Aorta (tissue), 5 donors: ENCODE measurements at regions not wholly inside any gene's neighbourhood (a gene's known extent, or its start where the extent isn't known, plus 50 kb on each side); places are given as distances from the start of the nearest gene placed in this dataset.

Experiments
- ATAC-seq: fragments of 200-7000 bp; cut with Tn5 transposase; one replicate; pipeline ENCODE4 v1.9.1; 2022; ENCODE audit warnings: moderate library complexity; ENCODE audit not compliant: low FRiP score
- DNase-seq, 2 donors: peaks; one replicate each; pipeline ENCODE4 v3.0.0-alpha.2; 2020
- H3K27ac ChIP-seq, 2 donors: one replicate each; pipeline ENCODE4 v1.5.1; 2013; ENCODE audit warnings: low read length in 2 of 2, mild to moderate bottlenecking in 2 of 2, moderate library complexity in 2 of 2, control low read depth in 1 of 2, inconsistent platforms in 1 of 2, low read depth in 1 of 2
- H3K27me3 ChIP-seq, 2 donors: one replicate each; pipeline ENCODE4 v1.6.1; 2013; ENCODE audit warnings: control low read depth in 1 of 2, low read length in 1 of 2, mild to moderate bottlenecking in 1 of 2, moderate library complexity in 1 of 2; ENCODE audit not compliant: insufficient read depth in 2 of 2, control insufficient read depth in 1 of 2
- H3K36me3 ChIP-seq, 2 donors: one replicate each; pipeline ENCODE4 v1.6.1; 2013; ENCODE audit warnings: control low read depth in 1 of 2, low read length in 1 of 2, mild to moderate bottlenecking in 1 of 2; ENCODE audit not compliant: insufficient read depth in 2 of 2, control insufficient read depth in 1 of 2
- H3K4me1 ChIP-seq, 2 donors: one replicate each; pipeline ENCODE4 v1.6.1; 2013; ENCODE audit warnings: low read length in 2 of 2, control low read depth in 1 of 2, mild to moderate bottlenecking in 1 of 2, moderate library complexity in 1 of 2; ENCODE audit not compliant: insufficient read depth in 2 of 2, control insufficient read depth in 1 of 2
- H3K4me3 ChIP-seq, 2 donors: one replicate each; pipeline ENCODE4 v1.5.1; 2013; ENCODE audit warnings: low read length in 2 of 2, control low read depth in 1 of 2, mild to moderate bottlenecking in 1 of 2
- H3K9me3 ChIP-seq: one replicate; pipeline ENCODE4 v1.6.1; 2013; ENCODE audit warnings: mild to moderate bottlenecking, low read length; ENCODE audit not compliant: control insufficient read depth
- WGBS, 2 donors: extraction: QIAGEN DNeasy Blood & Tissue Kit; methylation state at CpG; one replicate each; pipeline ENCODE4 v1.1.7; 2013; 5-methylcytosine and 5-hydroxymethylcytosine counted together
- intact Hi-C, 2 donors: fragments of 100-400 bp; cut with DNase I; formaldehyde crosslinking; loops; one replicate each; pipeline versions ENCODE4 v1.14.2 to v1.15.0; 2022
- donor health status: healthy with polysubstance abuse.
- donor health status: Bipolar disorder and iron deficiency.
- donor health status: DM: no; HTN: no; CAD: no.
- donor health status: DM: no; HTN: no; CAD: no.
- donor health status: DM: yes; HTN: yes; CAD: no.

- Histone ChIP-seq H3K27ac (no peak overlapping the region), H3K4me1 (no peaks in the 10 kb centered on the region), H3K9me3 (no peaks in the 10 kb centered on the region), H3K27me3 (no peaks in the 10 kb centered on the region), H3K36me3 (no peaks in the 10 kb centered on the region), H3K4me3 (no peak overlapping the region)
- DNase-seq (no peak), ATAC-seq (no peak)
- 97 to 99% methylated on average over 2 of the region's 2 CpGs for WGBS, 2 donors
- intact Hi-C loops = no loop called here
These were observed 999.5 kb downstream of the TUSC7 start for GRCh38 chr3:117709108-117709507.

- no peak for ATAC-seq
- H3K4me1 ChIP-seq = no peaks in the 10 kb centered on the region
- no peak overlapping the region for H3K27ac ChIP-seq
- WGBS, 2 donors = 88 to 97% methylated on average over 1 of the region's 1 CpG
- H3K9me3 ChIP-seq = no peaks in the 10 kb centered on the region
- no peaks in the 10 kb centered on the region for H3K27me3 ChIP-seq
- no peaks in the 10 kb centered on the region for H3K36me3 ChIP-seq
- intact Hi-C loops = loop anchor here in 1 of 2 donors (10.0 kb wide), 1 partner anchor 696 kb away; no protein-coding TSS in a partner anchor
- no peak overlapping the region for H3K4me3 ChIP-seq
- DNase-seq = no peak
These were observed 1000.9 kb downstream of the TUSC7 start for GRCh38 chr3:117710501-117710900.

- Histone ChIP-seq H3K27me3 (no peaks in the 10 kb centered on the region), H3K4me1 (no peaks in the 10 kb centered on the region), H3K9me3 (no peaks in the 10 kb centered on the region), H3K4me3 (no peak overlapping the region), H3K27ac (no peak overlapping the region), H3K36me3 (no peaks in the 10 kb centered on the region)
- DNase-seq (no peak), ATAC-seq (no peak)
- intact Hi-C loops = loop anchor here (2.0 to 10.0 kb wide), 3 partner anchors 705 to 949 kb away; no protein-coding TSS in a partner anchor
- 51% methylated on average over 2 of the region's 2 CpGs for WGBS, 2 donors
These were observed 1009.8 kb downstream of the TUSC7 start for GRCh38 chr3:117719316-117719926.

GRCh38 chr3:117721866-117722265, 1012.3 kb downstream of the TUSC7 start:
- intact Hi-C loops = loop anchor here (10.0 kb wide), 2 partner anchors 857 to 947 kb away; no protein-coding TSS in a partner anchor
- WGBS, 2 donors = 74 to 86% methylated on average over 2 of the region's 2 CpGs
- H3K27ac ChIP-seq = no peak overlapping the region
- H3K9me3 ChIP-seq = no peaks in the 10 kb centered on the region
- H3K4me1 ChIP-seq = no peaks in the 10 kb centered on the region
- H3K27me3 ChIP-seq = no peaks in the 10 kb centered on the region
- H3K36me3 ChIP-seq = no peaks in the 10 kb centered on the region
- H3K4me3 ChIP-seq = no peak overlapping the region
- ATAC-seq (no peak), DNase-seq (no peak)

- Histone ChIP-seq H3K27ac (no peak overlapping the region), H3K9me3 (no peaks in the 10 kb centered on the region), H3K4me3 (no peak overlapping the region), H3K36me3 (no peaks in the 10 kb centered on the region), H3K4me1 (no peaks in the 10 kb centered on the region), H3K27me3 (no peaks in the 10 kb centered on the region)
- intact Hi-C loops = loop anchor here (10.0 kb wide), 2 partner anchors 858 to 948 kb away; no protein-coding TSS in a partner anchor
- DNase-seq = no peak
- ATAC-seq = no peak
- 69% methylated on average over 3 of the region's 3 CpGs for WGBS, 2 donors
These were observed 1013.3 kb downstream of the TUSC7 start for GRCh38 chr3:117722856-117723255.

- intact Hi-C loops = loop anchor here (10.0 kb wide), 2 partner anchors 859 to 949 kb away; no protein-coding TSS in a partner anchor
These were observed 1014.2 kb downstream of the TUSC7 start for GRCh38 chr3:117723825-117724224.

GRCh38 chr3:117725314-117725713, 1015.7 kb downstream of the TUSC7 start:
- DNase-seq (no peak), ATAC-seq (no peak)
- no peak overlapping the region for H3K4me3 ChIP-seq
- no peak overlapping the region for H3K27ac ChIP-seq
- H3K4me1 ChIP-seq = no peaks in the 10 kb centered on the region
- WGBS, 2 donors = 97 to 98% methylated on average over 4 of the region's 4 CpGs
- intact Hi-C loops = loop anchor here (10.0 kb wide), 2 partner anchors 861 to 951 kb away; no protein-coding TSS in a partner anchor
- no peaks in the 10 kb centered on the region for H3K36me3 ChIP-seq
- H3K27me3 ChIP-seq = no peaks in the 10 kb centered on the region
- H3K9me3 ChIP-seq = no peaks in the 10 kb centered on the region

More at GRCh38 chr3:117723825-117724224, 1014.2 kb downstream of the TUSC7 start:
- Histone ChIP-seq H3K27ac (no peak overlapping the region), H3K9me3 (no peaks in the 10 kb centered on the region), H3K36me3 (no peaks in the 10 kb centered on the region), H3K4me1 (no peaks in the 10 kb centered on the region), H3K4me3 (no peak overlapping the region), H3K27me3 (no peaks in the 10 kb centered on the region)
- WGBS, 2 donors = 76 to 80% methylated on average over 3 of the region's 3 CpGs
- ATAC-seq = no peak
- no peak for DNase-seq

GRCh38 chr3:117726776-117727175, 1017.2 kb downstream of the TUSC7 start:
- Histone ChIP-seq H3K4me3 (no peak overlapping the region), H3K27me3 (no peaks in the 10 kb centered on the region), H3K36me3 (no peaks in the 10 kb centered on the region), H3K27ac (no peak overlapping the region), H3K4me1 (no peaks in the 10 kb centered on the region), H3K9me3 (no peaks in the 10 kb centered on the region)
- ATAC-seq (no peak), DNase-seq (no peak)
- intact Hi-C loops = loop anchor here (10.0 kb wide), 2 partner anchors 862 to 952 kb away; no protein-coding TSS in a partner anchor

- Histone ChIP-seq H3K4me3 (no peak overlapping the region), H3K4me1 (no peaks in the 10 kb centered on the region), H3K27ac (no peak overlapping the region), H3K9me3 (no peaks in the 10 kb centered on the region), H3K36me3 (no peaks in the 10 kb centered on the region), H3K27me3 (no peaks in the 10 kb centered on the region)
- intact Hi-C loops = loop anchor here (10.0 kb wide), 2 partner anchors 863 to 953 kb away; no protein-coding TSS in a partner anchor
- DNase-seq = no peak
- no peak for ATAC-seq
- WGBS, 2 donors = 52 to 74% methylated on average over 1 of the region's 1 CpG
These were observed 1018.6 kb downstream of the TUSC7 start for GRCh38 chr3:117728226-117728625.
